ENCODE measurements at regions not wholly inside any gene's neighbourhood (a gene's known extent, or its start where the extent isn't known, plus 50 kb on each side); places are given as distances from the start of the nearest gene placed in this dataset.

DNA sequence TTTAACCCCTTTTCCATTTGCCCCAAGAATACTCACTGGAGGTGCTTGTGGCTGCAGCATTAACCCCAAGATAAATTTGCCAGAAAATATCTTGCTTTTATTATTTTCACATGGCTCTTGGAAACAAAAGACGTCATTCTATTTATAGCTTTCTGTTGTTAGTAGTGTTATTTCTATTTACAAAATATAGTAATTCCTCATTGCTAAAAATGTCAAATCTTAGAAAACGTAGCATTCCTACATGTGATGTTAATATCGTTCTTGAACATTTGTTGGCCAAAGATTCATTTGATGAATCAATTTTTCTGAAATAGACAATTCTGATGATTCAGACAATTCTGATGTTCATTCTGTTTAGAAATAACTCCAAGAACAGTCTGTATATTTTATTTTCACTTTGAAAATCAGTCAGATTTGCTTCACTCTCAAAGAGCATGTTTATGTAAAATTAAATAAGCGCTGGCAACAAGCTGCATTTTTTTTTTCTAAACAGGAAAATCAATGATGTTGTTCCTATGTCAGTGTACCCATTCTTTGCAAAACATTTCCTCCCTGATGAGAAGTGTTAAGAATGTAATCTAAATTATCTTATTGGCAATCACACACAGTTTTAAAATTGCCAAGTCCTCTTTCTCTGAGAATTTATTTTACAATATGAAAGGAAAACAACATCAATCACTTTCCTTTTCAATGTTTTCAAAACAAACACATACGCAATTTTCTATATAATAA, 334.0 kb downstream of the KCTD12 start:
- no peak for TF ChIP-seq CTCF (IDR thresholded peaks at IDR 0.05)
- no peak for TF ChIP-seq POLR2A (IDR thresholded peaks at IDR 0.05)

All from Peyer's patch (tissue), 4 donors.